Brain pericyte (primary cell): ENCODE measurements at regions not wholly inside any gene's neighbourhood (a gene's known extent, or its start where the extent isn't known, plus 50 kb on each side); places are given as distances from the start of the nearest gene placed in this dataset.
"Not testable (repeated sequence)": the region's sequence is repeated elsewhere in the genome, so short reads cannot be mapped to it uniquely, and the experiment has no call there.

Source experiments
- DNase-seq: peaks from one replicate; pipeline ENCODE4 v3.0.0-alpha.2; 2012; ENCODE audit warnings: low read depth, low spot score

- DNase-seq: no peak
These were observed 96.0 kb upstream of the CCDC80 start for GRCh38 chr3:112736805-112737566.

- DNase-seq: no peak
These were observed 95.4 kb upstream of the CCDC80 start for GRCh38 chr3:112736386-112736785.

- DNase-seq: no peak
These were observed 95.0 kb upstream of the CCDC80 start for GRCh38 chr3:112735926-112736325.

- DNase-seq: peak; percentile 43
These were observed 93.9 kb upstream of the CCDC80 start for GRCh38 chr3:112734736-112735350.

GRCh38 chr3:112734171-112734570 is 93.2 kb upstream of the CCDC80 start:
- no peak for DNase-seq

GRCh38 chr3:112730210-112730609 is 89.3 kb upstream of the CCDC80 start:
- no peak for DNase-seq

GRCh38 chr3:112721231-112721630 is 80.3 kb upstream of the CCDC80 start:
- DNase-seq: no peak

- no peak for DNase-seq
These were observed 78.0 kb upstream of the CCDC80 start for GRCh38 chr3:112718967-112719366.

GRCh38 chr3:112718516-112718915 is 77.6 kb upstream of the CCDC80 start:
- DNase-seq: no peak

- no peak for DNase-seq
These were observed 69.0 kb upstream of the CCDC80 start for GRCh38 chr3:112709911-112710310.

GRCh38 chr3:112699436-112699978 is 58.6 kb upstream of the CCDC80 start:
- DNase-seq: no peak

GRCh38 chr3:112698442-112698841 is 57.5 kb upstream of the CCDC80 start:
- not testable (repeated sequence) for DNase-seq

GRCh38 chr3:112696244-112696643 is 55.3 kb upstream of the CCDC80 start:
- DNase-seq: not testable (repeated sequence)

- not testable (repeated sequence) for DNase-seq
These were observed 54.6 kb upstream of the CCDC80 start for GRCh38 chr3:112695377-112696108.

GRCh38 chr3:112694906-112695305 is 54.0 kb upstream of the CCDC80 start:
- not testable (repeated sequence) for DNase-seq

GRCh38 chr3:112693186-112693585 is 52.2 kb upstream of the CCDC80 start:
- DNase-seq: no peak
